Trophoblast cell (in vitro differentiated cells and primary cell): ENCODE measurements at regions not wholly inside any gene's neighbourhood (a gene's known extent, or its start where the extent isn't known, plus 50 kb on each side); places are given as distances from the start of the nearest gene placed in this dataset.
A peak's percentile ranks its signal among the peaks of the same experiment; 100 is the strongest.

ENCODE experiments used
- DNase-seq, 2 donors: peaks; one replicate each; pipeline ENCODE4 v3.0.0-alpha.2; 2016
- H2AFZ ChIP-seq: 2 replicates; pipeline ENCODE4 v1.6.1; 2013; ENCODE audit warnings: low read length, moderate library complexity, mild to moderate bottlenecking; ENCODE audit not compliant: insufficient read depth, poor library complexity
- H2AK5ac ChIP-seq: 2 replicates; pipeline ENCODE4 v1.6.1; 2013; ENCODE audit warnings: mild to moderate bottlenecking, low read length
- H2BK120ac ChIP-seq: 2 replicates; pipeline ENCODE4 v1.6.1; 2013; ENCODE audit warnings: low read length, mild to moderate bottlenecking, moderate library complexity; ENCODE audit not compliant: insufficient read depth, poor library complexity
- H2BK12ac ChIP-seq: 2 replicates; pipeline ENCODE4 v1.6.1; 2013; ENCODE audit warnings: mild to moderate bottlenecking, low read length, moderate library complexity
- H2BK5ac ChIP-seq: 2 replicates; pipeline ENCODE4 v1.6.1; 2013; ENCODE audit warnings: low read length, low read depth, moderate library complexity, mild to moderate bottlenecking; ENCODE audit not compliant: poor library complexity
- H3K14ac ChIP-seq: 2 replicates; pipeline ENCODE4 v1.6.1; 2013; ENCODE audit warnings: mild to moderate bottlenecking, low read length
- H3K18ac ChIP-seq: 2 replicates; pipeline ENCODE4 v1.6.1; 2013; ENCODE audit warnings: mild to moderate bottlenecking, low read length
- H3K23ac ChIP-seq: 2 replicates; pipeline ENCODE4 v1.6.1; 2013; ENCODE audit warnings: low read length
- H3K27ac ChIP-seq: 2 replicates; pipeline ENCODE4 v1.5.1; 2013; ENCODE audit warnings: low read depth, mild to moderate bottlenecking, inconsistent platforms, low read length, moderate library complexity
- H3K27me3 ChIP-seq: 2 replicates; pipeline ENCODE4 v1.6.1; 2013; ENCODE audit warnings: inconsistent platforms, mild to moderate bottlenecking, low read length, moderate library complexity; ENCODE audit not compliant: insufficient read depth
- H3K36me3 ChIP-seq, 2 experiments: 1 replicate in 1 of 2; 2 replicates in 1 of 2; pipeline ENCODE4 v1.6.1; 2013; ENCODE audit warnings: low read length in 2 of 2, mild to moderate bottlenecking in 2 of 2, moderate library complexity in 1 of 2; ENCODE audit not compliant: insufficient read depth in 2 of 2, control insufficient read depth in 1 of 2
- H3K4ac ChIP-seq: 2 replicates; pipeline ENCODE4 v1.6.1; 2013; ENCODE audit warnings: low read depth, mild to moderate bottlenecking, low read length, moderate library complexity
- H3K4me1 ChIP-seq, 2 experiments: 1 replicate in 1 of 2; 2 replicates in 1 of 2; pipeline ENCODE4 v1.6.1; 2013; ENCODE audit warnings: low read length in 2 of 2, mild to moderate bottlenecking in 2 of 2, moderate library complexity in 1 of 2; ENCODE audit not compliant: insufficient read depth in 2 of 2, control insufficient read depth in 1 of 2
- H3K4me2 ChIP-seq: 2 replicates; pipeline ENCODE4 v1.6.1; 2013; ENCODE audit warnings: inconsistent platforms, mild to moderate bottlenecking, low read length, moderate library complexity
- H3K4me3 ChIP-seq: 2 replicates; pipeline ENCODE4 v1.5.1; 2013; ENCODE audit warnings: mild to moderate bottlenecking, low read depth, low read length, inconsistent platforms
- H3K79me1 ChIP-seq: one replicate; pipeline ENCODE4 v1.6.1; 2013; ENCODE audit warnings: low read length
- H3K79me2 ChIP-seq: 2 replicates; pipeline ENCODE4 v1.6.1; 2013; ENCODE audit warnings: low read length, mild to moderate bottlenecking; ENCODE audit not compliant: control insufficient read depth, insufficient read depth, poor library complexity
- H3K9ac ChIP-seq: 2 replicates; pipeline ENCODE4 v1.6.1; 2013; ENCODE audit warnings: mild to moderate bottlenecking, low read length
- H3K9me3 ChIP-seq: 2 replicates; pipeline ENCODE4 v1.6.1; 2013; ENCODE audit warnings: low read depth, mild to moderate bottlenecking, control low read depth, inconsistent platforms, low read length; ENCODE audit not compliant: insufficient read depth
- H4K12ac ChIP-seq: 2 replicates; pipeline ENCODE4 v1.6.1; 2013; ENCODE audit warnings: low read depth, mild to moderate bottlenecking, low read length, moderate library complexity
- H4K8ac ChIP-seq: 2 replicates; pipeline ENCODE4 v1.6.1; 2013; ENCODE audit warnings: low read depth, mild to moderate bottlenecking, low read length, moderate library complexity
- H4K91ac ChIP-seq: one replicate; pipeline ENCODE4 v1.6.1; 2013; ENCODE audit warnings: low read depth, mild to moderate bottlenecking, low read length, moderate library complexity
- WGBS: extraction: QIAGEN DNeasy Blood & Tissue Kit; methylation state at CpG from one replicate; pipeline ENCODE4 v1.1.7; 2013; ENCODE audit warnings: missing lambda C conversion rate; ENCODE audit not compliant: insufficient read length, insufficient coverage; ENCODE audit errors: extremely low coverage; 5-methylcytosine and 5-hydroxymethylcytosine counted together

- H2AK5ac ChIP-seq: no peak overlapping the region
- peak overlapping the region; percentile 27 for H3K14ac ChIP-seq
- WGBS: no CpG with 5 or more reads among the region's 2 CpGs
These were observed 75.8 kb upstream of the WDR72 start for GRCh38 chr15:53835309-53835708.

GRCh38 chr15:53834214-53834613 lies 74.8 kb upstream of the WDR72 start:
- Histone ChIP-seq H4K91ac (peak overlapping the region; percentile 78), H2BK120ac (peak overlapping the region; percentile 94), H4K12ac (no peak overlapping the region), H3K36me3 (no peaks in the 10 kb centered on the region), H3K79me2 (peaks cover 2% of the 10 kb centered on the region), H2AFZ (no peak overlapping the region), H2AK5ac (peak overlapping the region; percentile 95), H3K27ac (peak overlapping the region; percentile 51), H2BK12ac (peak overlapping the region; percentile 94), H3K9ac (no peak overlapping the region), H3K4me3 (no peak overlapping the region), H3K79me1 (peaks cover 41% of the 10 kb centered on the region), H2BK5ac (peak overlapping the region; percentile 89), H4K8ac (no peak overlapping the region), H3K27me3 (no peaks in the 10 kb centered on the region), H3K4ac (peak overlapping the region; percentile 31), H3K14ac (peak overlapping the region; percentile 66), H3K18ac (no peak overlapping the region), H3K9me3 (no peaks in the 10 kb centered on the region), H3K23ac (no peak overlapping the region), H3K4me1 (peaks cover 6 to 20% of the 10 kb centered on the region in 2 experiments), H3K4me2 (no peak overlapping the region)
- no peak for DNase-seq
- no CpG with 5 or more reads among the region's 2 CpGs for WGBS

More at GRCh38 chr15:53835309-53835708, 75.8 kb upstream of the WDR72 start:
- Histone ChIP-seq H2BK12ac (no peak overlapping the region), H3K4me3 (no peak overlapping the region), H3K79me2 (peaks cover 2% of the 10 kb centered on the region), H3K4ac (no peak overlapping the region), H4K12ac (no peak overlapping the region), H3K27ac (peak overlapping the region; percentile 60), H3K36me3 (no peaks in the 10 kb centered on the region), H2BK120ac (peak overlapping the region; percentile 91), H2AFZ (no peak overlapping the region), H4K91ac (peak overlapping the region; percentile 88), H3K18ac (no peak overlapping the region), H3K4me2 (peak overlapping the region; percentile 22), H2BK5ac (peak overlapping the region; percentile 67), H3K9ac (no peak overlapping the region), H3K4me1 (peaks cover 6 to 17% of the 10 kb centered on the region in 2 experiments), H3K9me3 (no peaks in the 10 kb centered on the region), H3K23ac (no peak overlapping the region), H3K27me3 (no peaks in the 10 kb centered on the region), H3K79me1 (peaks cover 34% of the 10 kb centered on the region), H4K8ac (peak overlapping the region; percentile 32)
- DNase-seq: peak; percentile 63 to 84

- peak; percentile 27 to 65 for DNase-seq
- Histone ChIP-seq H3K9me3 (no peaks in the 10 kb centered on the region), H4K91ac (peak overlapping the region; percentile 56), H4K12ac (no peak overlapping the region), H3K27ac (peak overlapping the region; percentile 96), H3K36me3 (no peaks in the 10 kb centered on the region), H3K4me2 (no peak overlapping the region), H3K9ac (no peak overlapping the region), H3K4ac (no peak overlapping the region), H3K27me3 (no peaks in the 10 kb centered on the region), H3K79me2 (peaks cover 2% of the 10 kb centered on the region), H3K18ac (no peak overlapping the region), H2AFZ (no peak overlapping the region), H2BK12ac (no peak overlapping the region), H4K8ac (no peak overlapping the region), H2AK5ac (no peak overlapping the region), H3K79me1 (peaks cover 44% of the 10 kb centered on the region), H3K4me1 (peaks cover 6 to 20% of the 10 kb centered on the region in 2 experiments), H3K23ac (no peak overlapping the region), H3K14ac (no peak overlapping the region), H3K4me3 (no peak overlapping the region), H2BK120ac (peak overlapping the region; percentile 29), H2BK5ac (peak overlapping the region; percentile 88)
- WGBS: no CpG with 5 or more reads among the region's 4 CpGs
These were observed 73.7 kb upstream of the WDR72 start for GRCh38 chr15:53833134-53833624.

- Histone ChIP-seq H3K4ac (peak overlapping the region; percentile 22), H4K91ac (peak overlapping the region; percentile 83), H3K4me2 (no peak overlapping the region), H3K9ac (no peak overlapping the region), H3K36me3 (no peaks in the 10 kb centered on the region), H2AFZ (no peak overlapping the region), H3K14ac (peak overlapping the region; percentile 62), H4K12ac (no peak overlapping the region), H3K79me2 (peaks cover 2% of the 10 kb centered on the region), H2BK12ac (no peak overlapping the region), H3K79me1 (peaks cover 41% of the 10 kb centered on the region), H2BK5ac (peak overlapping the region; percentile 88), H3K9me3 (no peaks in the 10 kb centered on the region), H3K27ac (peak overlapping the region; percentile 96), H2BK120ac (peak overlapping the region; percentile 29), H3K18ac (no peak overlapping the region), H4K8ac (peak overlapping the region; percentile 72), H2AK5ac (no peak overlapping the region), H3K4me1 (peaks cover 6 to 20% of the 10 kb centered on the region in 2 experiments), H3K23ac (no peak overlapping the region), H3K27me3 (no peaks in the 10 kb centered on the region), H3K4me3 (no peak overlapping the region)
- no CpG with 5 or more reads among the region's 5 CpGs for WGBS
- peak in 1 of 2 donors; percentile 14 for DNase-seq
These were observed 72.7 kb upstream of the WDR72 start for GRCh38 chr15:53831907-53832770.
